ENCODE measurements at regions not wholly inside any gene's neighbourhood (a gene's known extent, or its start where the extent isn't known, plus 50 kb on each side); places are given as distances from the start of the nearest gene placed in this dataset.

GRCh38 chr4:138409670-138410069 is 167.5 kb upstream of the SLC7A11 start:
- TF ChIP-seq, protein P1, sequence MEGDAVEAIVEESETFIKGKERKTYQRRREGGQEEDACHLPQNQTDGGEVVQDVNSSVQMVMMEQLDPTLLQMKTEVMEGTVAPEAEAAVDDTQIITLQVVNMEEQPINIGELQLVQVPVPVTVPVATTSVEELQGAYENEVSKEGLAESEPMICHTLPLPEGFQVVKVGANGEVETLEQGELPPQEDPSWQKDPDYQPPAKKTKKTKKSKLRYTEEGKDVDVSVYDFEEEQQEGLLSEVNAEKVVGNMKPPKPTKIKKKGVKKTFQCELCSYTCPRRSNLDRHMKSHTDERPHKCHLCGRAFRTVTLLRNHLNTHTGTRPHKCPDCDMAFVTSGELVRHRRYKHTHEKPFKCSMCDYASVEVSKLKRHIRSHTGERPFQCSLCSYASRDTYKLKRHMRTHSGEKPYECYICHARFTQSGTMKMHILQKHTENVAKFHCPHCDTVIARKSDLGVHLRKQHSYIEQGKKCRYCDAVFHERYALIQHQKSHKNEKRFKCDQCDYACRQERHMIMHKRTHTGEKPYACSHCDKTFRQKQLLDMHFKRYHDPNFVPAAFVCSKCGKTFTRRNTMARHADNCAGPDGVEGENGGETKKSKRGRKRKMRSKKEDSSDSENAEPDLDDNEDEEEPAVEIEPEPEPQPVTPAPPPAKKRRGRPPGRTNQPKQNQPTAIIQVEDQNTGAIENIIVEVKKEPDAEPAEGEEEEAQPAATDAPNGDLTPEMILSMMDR (conservative IDR thresholded peaks at IDR 0.05 in 1 of 2, IDR thresholded peaks at IDR 0.05 in 1 of 2; ENCODE audit: extremely low read depth in 1 of 2, insufficient read depth in 1 of 2, low read depth in 1 of 2, low read length in 2 of 2), result no peak
- TF ChIP-seq EZH2 (IDR thresholded peaks at IDR 0.05; ENCODE audit: borderline replicate concordance, low read length), result no peak
